ENCODE measurements at regions not wholly inside any gene's neighbourhood (a gene's known extent, or its start where the extent isn't known, plus 50 kb on each side); places are given as distances from the start of the nearest gene placed in this dataset.

DNA sequence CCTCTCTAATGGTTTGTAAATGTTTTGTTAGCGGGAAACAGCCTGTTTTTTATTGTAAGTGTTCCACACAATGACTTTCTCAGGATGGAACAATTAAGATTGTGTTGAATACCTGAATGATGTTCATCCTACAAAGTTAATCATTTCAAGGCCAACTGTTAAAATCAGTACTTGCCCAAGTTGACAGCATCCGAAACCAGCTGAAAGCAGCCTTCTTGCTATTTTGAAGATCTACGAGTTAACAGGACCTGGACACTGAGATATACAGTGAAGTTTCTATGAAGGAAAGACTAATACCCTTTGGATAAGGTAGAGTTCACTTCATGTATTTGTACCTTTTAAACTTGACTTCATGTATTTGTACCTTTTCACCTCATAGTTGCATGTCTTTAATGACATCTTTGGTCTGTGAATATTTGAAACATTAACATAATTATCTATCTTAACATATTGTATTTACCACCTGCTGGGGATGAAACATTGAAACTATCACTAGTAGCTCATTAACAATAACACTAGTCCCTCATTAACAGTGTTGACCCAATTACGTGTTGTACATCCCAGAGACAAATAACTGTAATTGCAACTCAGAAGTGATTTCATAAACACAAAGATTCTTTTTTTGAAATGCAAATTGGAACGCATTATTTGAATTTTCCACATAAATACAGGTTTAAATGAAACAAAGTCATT lies 556.0 kb upstream of the MEX3C start:
- Histone ChIP-seq H3K27me3 (no peaks in the 10 kb centered on the region), H3K4me3 (no peak overlapping the region), H3K9me3 (no peaks in the 10 kb centered on the region), H3K36me3 (replicated peaks in 1 of 2; ENCODE audit: insufficient read depth in 1 of 2, low read depth in 2 of 2) (no peaks in the 10 kb centered on the region), H3K4me1 (no peaks in the 10 kb centered on the region), H3K27ac (no peak overlapping the region)
- intact Hi-C loops (cut with DNase I) = no loop called here
- 45 to 48% methylated on average over 5 of the region's 5 CpGs for WGBS, 2 donors
- ATAC-seq (no peak), DNase-seq (no peak)
- TF ChIP-seq POLR2A (IDR thresholded peaks at IDR 0.05) = no peak

DNA sequence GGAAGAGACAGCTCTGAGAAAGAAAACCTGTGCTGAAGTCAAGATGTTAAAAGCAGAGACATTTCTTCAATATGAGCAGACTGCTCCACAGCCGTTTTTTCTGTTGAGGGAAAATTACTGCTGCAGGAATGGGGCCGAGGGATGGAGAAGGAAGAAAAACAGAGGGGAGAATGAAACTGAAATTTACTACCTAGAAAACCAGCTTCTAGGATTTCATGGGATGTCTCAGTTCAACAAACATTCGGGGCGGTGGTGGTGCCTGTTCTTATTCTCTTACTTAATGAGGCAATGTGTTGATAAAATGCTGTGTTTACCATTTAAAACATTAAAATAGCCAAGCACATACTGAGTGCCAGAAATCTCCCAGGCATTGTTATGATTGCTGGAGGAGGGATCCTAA lies 557.1 kb upstream of the MEX3C start:
- intact Hi-C loops (cut with DNase I) = no loop called here
- H3K4me1 ChIP-seq = no peaks in the 10 kb centered on the region
- no peak overlapping the region for H3K27ac ChIP-seq
- DNase-seq = no peak
- ATAC-seq = no peak
- H3K27me3 ChIP-seq = no peaks in the 10 kb centered on the region
- 46 to 56% methylated on average over 4 of the region's 4 CpGs for WGBS, 2 donors
- no peaks in the 10 kb centered on the region for H3K36me3 ChIP-seq (replicated peaks in 1 of 2; ENCODE audit: insufficient read depth in 1 of 2, low read depth in 2 of 2)
- H3K4me3 ChIP-seq = no peak overlapping the region
- no peaks in the 10 kb centered on the region for H3K9me3 ChIP-seq
- TF ChIP-seq, protein P1, sequence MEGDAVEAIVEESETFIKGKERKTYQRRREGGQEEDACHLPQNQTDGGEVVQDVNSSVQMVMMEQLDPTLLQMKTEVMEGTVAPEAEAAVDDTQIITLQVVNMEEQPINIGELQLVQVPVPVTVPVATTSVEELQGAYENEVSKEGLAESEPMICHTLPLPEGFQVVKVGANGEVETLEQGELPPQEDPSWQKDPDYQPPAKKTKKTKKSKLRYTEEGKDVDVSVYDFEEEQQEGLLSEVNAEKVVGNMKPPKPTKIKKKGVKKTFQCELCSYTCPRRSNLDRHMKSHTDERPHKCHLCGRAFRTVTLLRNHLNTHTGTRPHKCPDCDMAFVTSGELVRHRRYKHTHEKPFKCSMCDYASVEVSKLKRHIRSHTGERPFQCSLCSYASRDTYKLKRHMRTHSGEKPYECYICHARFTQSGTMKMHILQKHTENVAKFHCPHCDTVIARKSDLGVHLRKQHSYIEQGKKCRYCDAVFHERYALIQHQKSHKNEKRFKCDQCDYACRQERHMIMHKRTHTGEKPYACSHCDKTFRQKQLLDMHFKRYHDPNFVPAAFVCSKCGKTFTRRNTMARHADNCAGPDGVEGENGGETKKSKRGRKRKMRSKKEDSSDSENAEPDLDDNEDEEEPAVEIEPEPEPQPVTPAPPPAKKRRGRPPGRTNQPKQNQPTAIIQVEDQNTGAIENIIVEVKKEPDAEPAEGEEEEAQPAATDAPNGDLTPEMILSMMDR (IDR thresholded peaks at IDR 0.05) = no peak
- TF ChIP-seq POLR2A (IDR thresholded peaks at IDR 0.05) = no peak

DNA sequence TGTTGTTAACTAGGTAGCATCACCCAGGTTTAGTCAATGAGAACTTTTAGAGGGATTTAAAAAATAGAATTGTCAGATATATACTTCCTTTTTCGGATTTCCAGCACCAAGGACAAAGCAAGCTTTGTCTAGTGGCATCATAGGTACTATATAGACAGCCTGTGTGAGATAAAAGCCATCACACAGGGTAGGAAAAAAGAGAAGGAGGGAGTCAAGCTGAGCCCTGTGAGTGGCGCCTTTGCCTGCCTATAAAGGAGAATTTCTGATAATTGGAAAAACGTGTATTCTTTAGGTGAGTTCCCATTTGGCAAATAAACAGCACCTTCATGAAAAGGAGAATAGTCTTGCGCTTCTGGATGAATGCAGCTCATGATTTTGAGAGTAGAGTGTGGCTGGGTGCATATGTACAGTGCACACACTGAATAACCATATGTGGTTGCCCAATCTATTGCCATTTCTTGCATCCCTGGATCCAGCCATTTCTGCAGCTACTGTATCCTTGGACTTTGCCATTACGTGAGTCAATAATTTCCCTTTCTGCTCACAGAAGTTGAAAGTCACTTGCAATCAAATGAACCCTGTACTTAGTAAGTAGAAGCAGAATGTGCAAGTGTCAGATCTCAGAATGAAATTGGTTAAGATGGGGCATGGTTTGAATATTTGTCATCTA lies 559.9 kb upstream of the MEX3C start:
- Histone ChIP-seq H3K4me3 (no peak overlapping the region), H3K27me3 (no peaks in the 10 kb centered on the region), H3K36me3 (replicated peaks in 1 of 2; ENCODE audit: insufficient read depth in 1 of 2, low read depth in 2 of 2) (no peaks in the 10 kb centered on the region), H3K9me3 (no peaks in the 10 kb centered on the region), H3K4me1 (no peaks in the 10 kb centered on the region), H3K27ac (no peak overlapping the region)
- TF ChIP-seq, protein P1 (IDR thresholded peaks at IDR 0.05) = no peak
- no peak for TF ChIP-seq POLR2A (IDR thresholded peaks at IDR 0.05)
- no peak for DNase-seq
- intact Hi-C loops (cut with DNase I) = no loop called here
- 55 to 58% methylated on average over 5 of the region's 5 CpGs for WGBS, 2 donors
- no peak for ATAC-seq

DNA sequence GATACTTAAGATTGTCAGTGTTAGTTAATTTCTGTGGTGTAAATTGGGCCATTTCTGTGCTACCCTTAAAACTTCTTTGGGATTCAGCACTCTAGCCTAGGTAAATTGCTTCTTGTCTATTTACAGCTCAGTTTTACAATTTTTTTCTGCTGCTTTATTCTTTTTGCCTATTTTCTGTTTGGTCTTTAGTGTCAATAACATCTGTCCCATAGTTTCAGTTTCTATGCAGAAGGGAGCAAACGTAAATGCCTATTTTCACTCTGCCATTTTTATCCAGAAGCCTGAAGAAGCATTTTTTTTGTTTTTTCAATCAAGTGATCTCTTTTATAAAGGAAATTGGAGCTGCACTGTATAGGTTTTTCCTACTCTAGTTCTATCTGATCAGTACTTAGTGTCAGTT lies 564.9 kb upstream of the MEX3C start:
- Histone ChIP-seq H3K9me3 (no peaks in the 10 kb centered on the region), H3K27me3 (no peaks in the 10 kb centered on the region), H3K4me1 (no peaks in the 10 kb centered on the region), H3K27ac (no peak overlapping the region), H3K4me3 (no peak overlapping the region), H3K36me3 (replicated peaks in 1 of 2; ENCODE audit: insufficient read depth in 1 of 2, low read depth in 2 of 2) (no peaks in the 10 kb centered on the region)
- 30 to 35% methylated on average over 1 of the region's 1 CpG for WGBS, 2 donors
- intact Hi-C loops (cut with DNase I) = no loop called here
- ATAC-seq (no peak), DNase-seq (no peak)
- TF ChIP-seq, protein P1 (IDR thresholded peaks at IDR 0.05) = no peak
- no peak for TF ChIP-seq POLR2A (IDR thresholded peaks at IDR 0.05)

DNA sequence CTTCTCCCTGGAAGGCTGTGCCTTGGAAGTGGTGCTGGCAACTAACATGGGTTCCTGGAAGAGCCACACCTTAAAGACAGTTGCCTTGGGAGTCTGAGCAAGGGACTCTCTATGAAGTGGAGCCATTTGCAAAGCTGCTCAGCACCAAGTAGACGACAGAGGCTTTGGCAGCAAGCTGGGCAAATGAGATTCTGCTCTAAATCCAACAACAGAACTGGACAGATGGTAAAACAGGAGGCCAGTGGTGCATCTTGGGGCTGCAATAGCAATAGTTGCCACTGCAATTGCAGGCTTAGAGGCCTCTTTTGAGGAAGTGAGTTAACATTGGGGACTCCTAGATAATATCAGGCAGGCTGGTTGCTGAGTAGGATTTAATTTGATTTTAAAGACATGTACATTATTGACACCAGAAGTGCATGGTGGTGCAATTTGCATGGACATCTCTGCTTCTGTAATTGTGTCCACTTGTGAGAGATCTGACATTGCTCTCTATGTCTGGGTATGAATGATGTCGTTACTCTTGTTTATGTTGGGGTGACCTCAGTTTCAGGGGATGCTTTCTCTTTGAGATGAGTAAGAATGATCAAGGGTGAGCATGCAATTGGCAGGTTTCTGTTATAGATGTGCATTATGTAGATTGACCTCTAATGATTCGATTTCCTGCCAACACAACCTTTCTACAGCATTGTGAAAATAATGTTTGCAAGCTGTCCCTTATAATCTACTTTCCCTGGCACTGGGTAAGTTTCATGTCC lies 568.3 kb upstream of the MEX3C start:
- no peaks in the 10 kb centered on the region for H3K9me3 ChIP-seq

More for the DNA sequence above, 568.3 kb upstream of the MEX3C start:
- DNase-seq (no peak), ATAC-seq (no peak)
- intact Hi-C loops (cut with DNase I) = no loop called here
- TF ChIP-seq, protein P1 (IDR thresholded peaks at IDR 0.05) = no peak
- TF ChIP-seq POLR2A (IDR thresholded peaks at IDR 0.05) = no peak
- H3K27ac ChIP-seq = no peak overlapping the region
- H3K4me1 ChIP-seq = no peaks in the 10 kb centered on the region
- H3K4me3 ChIP-seq = no peak overlapping the region
- H3K36me3 ChIP-seq (replicated peaks in 1 of 2; ENCODE audit: insufficient read depth in 1 of 2, low read depth in 2 of 2) = no peaks in the 10 kb centered on the region
- 39 to 60% methylated on average over 3 of the region's 3 CpGs for WGBS, 2 donors
- no peaks in the 10 kb centered on the region for H3K27me3 ChIP-seq

All from body of pancreas (tissue), 4 donors.